GM21825 (cell line): ENCODE measurements at regions not wholly inside any gene's neighbourhood (a gene's known extent, or its start where the extent isn't known, plus 50 kb on each side); places are given as distances from the start of the nearest gene placed in this dataset.

Experiments used
- ATAC-seq: cut with Tn5 transposase; IDR thresholded peaks from one replicate; pipeline ENCODE4 v1.9.1; 2021; ENCODE audit warnings: mild to moderate bottlenecking, moderate library complexity; ENCODE audit not compliant: unreplicated experiment

DNA sequence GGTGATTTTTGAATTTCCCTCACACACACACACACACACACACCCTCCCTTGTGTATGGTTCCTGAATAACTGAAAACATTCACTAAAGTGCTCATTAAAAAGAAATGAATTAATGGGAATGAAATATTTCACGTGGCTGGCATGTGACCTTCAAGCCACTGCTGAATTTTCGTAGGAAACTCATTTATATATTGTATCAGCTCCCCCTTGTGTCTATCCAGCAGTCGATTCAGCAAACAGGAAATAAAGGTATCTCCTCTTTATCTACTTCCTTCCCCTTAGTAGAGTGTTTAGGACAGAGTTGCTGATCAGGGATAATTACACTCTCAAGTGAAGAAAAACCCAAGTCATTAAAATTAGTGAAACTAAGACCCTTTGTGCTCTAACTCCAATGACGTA lies 912.6 kb upstream of the LCORL start:
- ATAC-seq: no peak

DNA sequence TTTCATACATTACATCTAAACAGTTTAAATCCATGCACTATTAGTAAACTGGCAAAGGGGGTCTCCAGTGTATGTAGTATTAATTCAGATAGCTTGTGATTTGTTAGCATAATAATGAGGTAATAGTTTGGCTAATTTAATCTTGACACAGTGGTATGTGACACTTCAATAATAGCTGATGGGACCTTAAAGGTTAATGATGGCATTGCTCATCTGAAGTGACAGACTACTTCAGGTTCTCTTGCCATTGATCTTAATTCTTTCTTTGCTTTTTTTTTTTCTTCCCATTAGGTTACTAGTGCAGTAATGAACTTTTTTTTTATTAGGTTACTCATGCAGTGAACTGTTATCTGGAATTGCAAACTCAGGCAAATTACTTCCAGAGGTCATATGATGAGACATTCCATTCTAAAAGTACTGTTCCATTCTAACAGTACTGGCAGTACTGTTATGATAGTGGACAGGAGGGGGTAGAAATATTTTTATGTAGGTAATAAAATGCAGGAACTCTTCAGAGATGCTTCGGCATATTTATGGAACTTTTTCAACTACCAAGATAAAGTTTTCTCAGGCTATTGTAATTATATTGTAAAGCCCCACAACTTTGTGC lies 911.3 kb upstream of the LCORL start:
- ATAC-seq: no peak

DNA sequence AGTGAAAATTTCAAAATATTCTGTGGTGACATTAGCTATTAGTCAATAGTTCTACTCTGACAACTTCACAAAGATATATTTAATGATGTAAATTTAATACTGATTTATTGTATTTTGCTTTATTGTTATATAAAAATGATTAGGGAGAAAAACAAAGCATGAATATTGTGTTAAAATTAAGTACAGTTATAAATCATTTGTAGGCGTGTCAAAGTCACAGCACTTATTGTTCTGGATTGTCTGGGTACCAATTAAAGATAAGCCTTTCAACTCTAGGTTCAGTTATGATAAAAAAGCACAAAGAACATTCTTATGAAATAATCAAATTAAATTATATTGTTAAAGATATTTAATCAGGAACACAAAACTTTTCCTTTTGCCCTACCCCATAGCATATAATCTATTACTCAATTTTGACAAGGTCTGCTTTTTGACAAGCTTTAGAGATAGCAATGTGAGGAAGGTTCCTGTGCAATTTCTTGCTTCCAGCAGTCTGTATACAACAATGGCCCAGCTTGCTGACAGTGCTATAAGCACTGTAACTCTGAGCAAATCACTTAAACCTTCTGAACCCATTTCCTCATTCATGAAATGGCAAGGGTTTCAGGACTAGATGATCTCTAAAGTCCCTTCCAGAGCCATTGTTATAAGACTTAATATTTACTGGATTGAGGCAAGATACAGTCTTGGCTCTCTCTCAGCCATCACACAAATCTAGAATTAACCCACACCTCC lies 910.3 kb upstream of the LCORL start:
- no peak for ATAC-seq

DNA sequence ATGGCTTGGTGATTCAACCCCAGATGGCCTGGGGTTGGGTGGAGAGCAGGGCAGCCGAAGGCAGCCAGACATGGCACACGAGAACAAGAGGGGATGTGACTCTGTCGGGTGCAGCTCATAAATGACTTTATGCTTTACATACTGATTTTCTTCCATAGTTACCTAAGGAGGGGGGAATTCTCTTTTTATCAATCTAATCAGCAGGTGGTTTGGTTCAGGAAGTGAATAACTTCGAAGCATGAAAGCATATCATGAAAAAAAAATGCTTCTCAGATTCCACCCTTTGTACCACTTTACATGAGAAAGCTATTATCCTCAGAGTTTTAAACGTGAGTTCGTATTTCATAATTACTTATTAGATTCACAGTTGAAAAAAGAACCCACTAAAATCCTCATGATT lies 908.9 kb upstream of the LCORL start:
- no peak for ATAC-seq

DNA sequence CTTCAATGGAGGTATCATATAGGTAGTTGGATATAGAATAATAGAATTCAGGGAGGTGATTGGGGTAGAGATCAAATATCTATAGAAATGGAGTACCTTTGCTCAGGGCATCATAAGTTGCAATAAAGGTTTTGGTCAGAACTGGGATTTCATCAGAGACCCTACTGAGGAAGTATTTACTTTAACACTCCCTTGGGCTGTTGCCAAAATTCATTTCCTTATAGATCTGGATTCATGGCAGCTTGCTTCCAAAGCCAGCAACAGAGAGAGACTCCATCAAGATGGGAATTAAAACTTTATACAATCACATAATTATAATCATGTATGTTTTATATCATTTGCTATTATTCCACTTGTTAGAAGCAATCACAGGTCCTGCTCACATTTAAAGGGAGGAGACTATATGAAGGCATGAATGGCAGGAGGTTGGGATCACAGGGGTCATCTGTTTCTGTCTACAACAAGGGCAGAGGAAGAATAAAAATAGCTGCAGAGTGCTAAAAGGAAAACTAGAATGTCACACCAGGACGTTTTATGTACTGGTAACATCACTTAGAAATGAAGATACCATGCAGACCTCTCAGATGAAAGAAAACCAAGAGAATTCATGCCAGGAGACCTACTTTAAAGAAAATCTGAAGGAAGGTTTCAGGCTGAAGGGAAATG lies 902.1 kb upstream of the LCORL start:
- no peak for ATAC-seq

DNA sequence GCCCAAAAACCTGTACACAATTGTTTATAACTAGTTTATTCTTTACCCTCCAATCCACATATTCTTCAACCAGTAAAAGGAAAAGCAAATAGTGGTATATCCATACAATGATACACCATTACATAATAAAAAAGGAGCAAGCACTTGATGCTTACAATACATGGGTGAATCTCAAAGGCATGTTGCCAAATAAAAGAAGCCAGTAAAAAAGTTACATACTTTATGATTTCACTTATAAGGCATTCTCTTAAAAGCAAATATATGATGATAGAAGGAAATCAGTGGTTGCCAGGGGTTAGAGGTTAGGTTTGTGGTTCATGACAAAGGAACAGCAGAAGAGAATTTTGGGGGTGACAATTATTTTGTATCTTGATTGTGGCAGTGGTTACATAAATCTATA lies 896.1 kb upstream of the LCORL start:
- ATAC-seq: no peak

DNA sequence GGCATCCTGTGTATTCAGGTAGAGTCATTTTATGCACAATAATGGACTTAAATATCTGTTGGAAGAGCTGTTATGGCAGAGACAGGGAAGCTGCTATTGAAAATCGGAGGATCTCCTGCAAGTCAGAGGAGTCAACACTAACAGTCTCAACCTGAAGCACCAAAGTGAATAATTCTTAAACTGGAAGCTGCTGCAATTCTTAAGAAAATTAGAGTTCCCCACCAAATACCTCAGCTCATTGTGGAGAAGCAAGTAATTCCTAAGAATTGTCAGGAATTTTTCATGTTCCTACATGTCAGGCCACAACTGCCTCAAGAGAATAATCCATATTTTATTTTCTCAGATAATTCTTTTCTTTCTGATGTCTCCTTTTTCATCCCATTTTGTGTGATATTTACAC lies 892.6 kb upstream of the LCORL start:
- ATAC-seq: no peak

DNA sequence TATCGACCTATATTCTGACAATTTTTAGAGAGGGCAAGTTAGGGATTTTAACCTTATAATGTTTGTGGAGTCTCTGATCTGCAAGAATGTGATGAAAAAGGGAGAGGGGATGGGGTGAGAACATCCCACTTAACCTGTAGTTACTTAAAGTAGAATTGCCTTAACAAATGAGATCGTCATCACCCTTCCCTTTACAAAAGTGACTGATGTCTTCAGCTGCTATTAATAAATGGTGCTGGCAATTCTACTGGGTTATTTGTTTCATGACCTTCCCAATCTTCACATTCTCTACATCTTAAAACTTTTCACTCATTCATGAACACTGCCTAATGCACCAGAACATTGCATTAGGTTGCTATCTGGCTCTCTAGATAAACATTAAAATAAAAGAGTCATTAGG lies 873.4 kb upstream of the LCORL start:
- ATAC-seq: no peak

DNA sequence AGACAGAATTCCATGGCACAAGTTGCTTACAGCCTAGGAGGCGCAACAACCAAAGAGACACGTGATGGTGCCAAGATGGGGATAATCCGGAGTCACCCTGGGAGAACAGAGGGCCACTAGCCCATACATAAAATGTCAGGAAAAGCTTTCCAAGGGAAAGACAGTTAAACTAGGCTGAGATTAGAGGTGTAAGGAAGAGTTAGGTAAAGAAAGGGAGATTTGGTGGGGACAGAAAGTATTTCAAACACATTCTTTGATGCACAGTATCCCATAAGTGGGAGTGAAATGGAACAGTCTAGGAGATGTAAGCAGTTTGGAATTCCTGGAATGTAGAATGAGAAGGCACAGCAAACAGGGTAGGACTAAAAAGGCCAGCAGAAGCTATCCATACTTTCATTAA lies 860.9 kb upstream of the LCORL start:
- ATAC-seq: no peak

DNA sequence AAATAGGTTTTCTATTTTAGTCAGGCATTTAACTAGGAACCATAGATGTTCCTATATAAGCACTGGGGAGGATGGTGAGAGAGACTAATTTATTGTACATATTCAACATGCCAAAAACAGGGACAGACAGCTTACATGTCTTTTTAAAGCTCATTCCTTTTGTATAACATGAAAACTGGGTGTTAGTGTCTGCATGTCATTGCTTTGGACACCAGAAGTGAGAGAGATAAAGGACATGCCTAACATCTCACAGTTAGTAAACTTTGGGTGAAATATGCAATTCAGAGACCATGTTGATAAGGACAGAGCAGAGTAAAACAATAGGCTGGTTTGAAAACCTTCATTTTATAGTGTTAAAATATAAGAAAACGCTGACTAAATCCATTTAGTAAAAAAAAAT lies 860.0 kb upstream of the LCORL start:
- no peak for ATAC-seq

DNA sequence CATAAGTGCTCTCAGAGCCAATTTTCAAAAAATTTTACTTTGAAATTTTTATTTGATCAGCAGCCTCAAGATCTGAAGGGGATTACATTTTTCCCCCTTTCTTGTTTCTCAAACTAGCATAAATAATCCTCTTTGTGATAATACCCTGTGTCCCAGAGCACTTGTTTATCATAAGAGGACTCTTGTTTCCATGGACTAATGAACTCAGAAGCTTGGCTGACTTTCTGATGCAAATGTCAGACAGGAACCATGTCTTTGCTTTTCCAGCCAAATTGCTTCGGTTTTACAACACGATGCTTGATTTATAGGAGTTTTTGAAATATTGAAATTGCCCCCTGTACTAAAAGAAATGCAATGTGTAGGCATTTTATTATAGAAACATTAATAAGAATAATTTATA lies 859.3 kb upstream of the LCORL start:
- ATAC-seq: no peak

DNA sequence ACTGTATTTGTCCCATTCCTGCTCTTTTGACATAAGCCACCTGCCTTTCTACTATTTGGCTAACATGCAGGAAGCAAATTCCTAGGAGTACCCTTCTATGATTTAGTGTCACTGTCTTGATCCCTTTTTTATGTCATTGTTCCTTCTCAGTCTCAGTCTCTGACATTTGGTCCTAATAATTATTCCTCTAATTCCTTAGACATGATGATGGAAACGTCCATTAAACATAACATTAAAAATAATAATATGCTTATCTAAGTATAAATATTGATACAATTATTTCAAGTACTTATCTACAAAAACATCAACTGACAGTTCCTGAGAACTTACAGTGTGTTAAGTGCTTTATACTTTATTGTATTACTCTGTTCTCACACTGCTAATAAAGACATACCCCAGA lies 857.0 kb upstream of the LCORL start:
- no peak for ATAC-seq

DNA sequence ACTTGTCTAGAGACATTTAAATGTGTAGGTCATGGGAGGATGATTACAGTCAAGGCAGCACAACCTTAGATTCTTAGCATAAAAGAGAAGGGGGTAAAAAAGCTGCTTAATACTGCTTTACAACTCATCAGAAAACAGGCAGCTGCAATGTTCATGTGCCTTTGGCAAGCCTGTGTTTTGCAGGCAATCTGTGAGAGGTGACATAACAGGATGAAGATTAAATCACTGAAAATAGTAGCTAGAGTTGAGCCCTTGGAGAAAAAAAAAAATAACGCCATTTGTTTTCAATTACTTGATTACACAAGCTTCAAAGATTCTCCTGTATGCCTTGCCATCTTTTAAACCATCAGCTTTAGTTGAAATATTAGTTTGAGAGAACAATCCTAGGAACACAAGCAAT lies 847.6 kb upstream of the LCORL start:
- no peak for ATAC-seq

DNA sequence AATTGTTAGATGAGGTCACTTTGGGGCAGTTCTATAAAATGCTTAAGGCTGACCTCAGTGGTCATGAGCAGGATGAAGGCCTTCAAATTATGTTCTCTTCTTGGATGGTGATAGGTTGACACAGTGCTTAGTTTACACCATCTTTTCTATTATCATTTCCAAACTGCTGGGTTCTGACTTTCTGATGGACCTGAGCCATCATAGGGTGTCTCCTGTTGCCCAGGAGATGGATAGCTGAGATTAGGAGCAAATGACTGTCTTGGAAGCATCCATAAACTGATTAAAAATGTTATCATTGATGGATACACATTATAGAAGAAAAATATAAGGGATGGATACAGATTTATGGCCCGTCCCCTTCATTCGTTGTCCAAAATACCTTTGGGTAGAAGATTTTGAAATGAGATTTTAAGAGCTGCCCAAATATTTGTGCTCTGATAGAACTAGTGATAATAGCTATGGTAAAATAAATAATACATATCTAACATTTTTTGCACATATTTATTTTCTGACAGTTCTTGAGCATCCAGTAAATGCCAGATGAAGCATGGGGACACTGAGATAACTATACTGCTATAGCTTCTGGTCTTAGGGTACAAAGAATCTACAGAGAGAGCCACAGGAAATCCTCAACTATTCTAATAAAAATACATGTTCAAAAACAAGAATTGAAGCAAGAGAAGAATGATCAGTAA lies 839.4 kb upstream of the LCORL start:
- no peak for ATAC-seq

DNA sequence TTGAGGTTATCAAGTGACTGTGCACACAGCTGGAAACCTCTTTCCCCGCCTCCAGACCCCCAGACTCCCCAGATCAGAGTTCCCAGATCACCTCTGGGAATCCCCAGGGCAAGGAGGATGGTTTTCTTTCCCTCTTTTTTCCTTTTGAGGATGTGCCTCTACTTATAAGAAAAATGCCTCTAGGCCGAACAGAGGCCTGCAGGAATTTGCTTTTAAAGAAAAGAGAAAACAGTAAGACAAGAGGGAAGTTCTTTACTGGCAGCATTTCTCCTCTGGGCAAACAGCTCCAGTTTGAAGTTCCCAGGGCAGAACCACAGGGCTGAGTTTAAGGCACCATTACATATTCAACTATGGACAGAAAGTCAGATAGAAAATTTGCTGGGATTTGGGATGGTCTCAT lies 837.9 kb upstream of the LCORL start:
- ATAC-seq: no peak

DNA sequence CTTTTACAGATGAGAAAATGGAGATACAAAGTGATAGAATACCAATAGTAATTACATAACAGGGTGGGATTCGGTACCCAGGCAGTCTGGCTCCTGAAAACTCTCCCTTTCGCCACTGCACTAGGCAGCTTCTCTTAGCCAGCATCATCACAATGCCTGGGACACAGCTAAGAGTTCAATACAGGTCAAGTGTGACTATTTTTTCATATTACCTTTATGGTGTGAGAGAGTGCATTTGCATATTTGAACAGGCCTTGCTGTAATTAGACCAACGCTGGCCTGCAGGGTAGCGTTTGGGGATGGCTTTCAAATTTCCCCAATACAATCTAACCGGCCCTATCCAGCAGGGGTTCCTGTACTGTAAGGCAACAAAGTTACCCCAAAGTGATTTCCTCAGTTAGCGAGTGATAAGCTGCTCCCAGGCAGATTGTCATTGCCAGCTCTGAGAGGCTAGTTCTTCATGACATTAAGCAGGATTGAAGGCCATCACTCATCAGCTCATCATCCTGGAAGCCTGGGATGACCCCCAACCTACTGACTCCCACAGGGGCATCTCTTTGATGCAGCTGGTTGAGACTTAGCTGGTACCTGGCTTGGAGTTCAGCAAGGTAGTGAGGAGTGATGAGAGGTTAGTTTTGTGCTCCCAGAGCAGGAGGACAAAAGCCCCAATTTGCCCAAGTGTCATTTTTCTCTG lies 836.8 kb upstream of the LCORL start:
- no peak for ATAC-seq

DNA sequence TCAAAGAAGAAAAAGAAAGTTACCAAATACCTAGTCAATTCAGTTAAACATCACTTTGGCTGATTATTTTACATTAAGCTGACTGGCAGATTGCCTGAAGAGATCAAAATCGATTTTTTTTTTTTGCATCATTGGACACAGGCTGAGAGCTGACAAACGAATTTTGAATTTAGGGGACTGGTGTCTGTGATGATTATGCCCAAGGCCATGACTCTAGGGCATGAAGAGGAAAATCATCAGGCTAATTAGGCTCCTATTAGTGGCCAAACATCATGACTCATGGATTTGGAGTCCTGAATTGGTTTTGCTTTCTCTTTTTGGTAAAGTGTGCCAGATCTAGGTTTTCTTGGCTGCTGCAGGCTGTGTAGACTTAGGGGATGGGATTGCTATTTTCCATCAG lies 829.3 kb upstream of the LCORL start:
- ATAC-seq: no peak

DNA sequence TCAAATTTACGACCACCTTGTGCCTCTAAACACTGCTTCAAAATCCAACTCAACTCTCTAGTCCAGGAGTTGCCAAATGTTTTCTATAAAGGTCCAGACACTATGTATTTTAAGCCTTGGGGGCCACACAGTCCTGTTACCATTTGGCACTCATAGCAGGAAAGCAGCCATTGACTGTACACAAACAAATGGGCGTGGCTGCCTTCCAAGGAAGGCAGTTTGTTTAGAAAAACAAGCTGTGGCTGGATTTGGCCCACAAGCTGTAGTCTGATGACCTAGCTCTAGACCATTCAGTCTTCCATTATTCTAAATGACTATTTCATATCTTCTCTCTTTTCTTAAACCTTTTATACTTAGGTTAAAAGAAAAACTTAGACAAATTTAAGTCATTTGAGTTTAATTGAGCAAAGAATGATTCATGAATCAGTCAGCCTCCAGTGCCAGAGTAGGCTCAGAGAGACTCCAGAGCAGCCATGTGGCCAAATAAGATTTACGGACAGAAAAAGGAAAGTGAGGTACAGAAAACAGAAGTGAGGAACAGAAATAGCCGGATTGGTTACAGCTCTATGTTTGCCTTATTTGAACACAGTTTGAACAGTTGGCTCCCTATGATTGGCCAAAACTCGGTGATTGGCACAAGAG lies 825.8 kb upstream of the LCORL start:
- no peak for ATAC-seq

DNA sequence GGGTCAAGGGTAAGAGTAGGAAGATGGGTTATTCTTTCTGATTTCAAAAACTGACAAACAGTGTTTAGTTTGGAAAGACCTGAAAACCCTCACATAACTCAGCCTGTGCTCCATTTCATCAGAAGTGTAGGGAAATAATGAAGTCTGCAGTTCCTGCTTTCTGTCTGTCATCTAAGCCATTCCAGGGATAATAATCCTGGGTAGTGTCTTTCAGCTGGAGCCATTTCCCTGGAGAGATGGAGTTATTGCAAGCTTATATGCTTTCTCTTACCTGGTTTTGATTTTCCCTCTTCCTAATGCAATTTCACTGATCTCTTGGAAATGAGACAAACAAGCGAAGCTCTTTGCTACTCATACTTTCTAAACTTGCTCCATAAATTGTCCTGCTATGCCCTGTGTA lies 824.8 kb upstream of the LCORL start:
- no peak for ATAC-seq

DNA sequence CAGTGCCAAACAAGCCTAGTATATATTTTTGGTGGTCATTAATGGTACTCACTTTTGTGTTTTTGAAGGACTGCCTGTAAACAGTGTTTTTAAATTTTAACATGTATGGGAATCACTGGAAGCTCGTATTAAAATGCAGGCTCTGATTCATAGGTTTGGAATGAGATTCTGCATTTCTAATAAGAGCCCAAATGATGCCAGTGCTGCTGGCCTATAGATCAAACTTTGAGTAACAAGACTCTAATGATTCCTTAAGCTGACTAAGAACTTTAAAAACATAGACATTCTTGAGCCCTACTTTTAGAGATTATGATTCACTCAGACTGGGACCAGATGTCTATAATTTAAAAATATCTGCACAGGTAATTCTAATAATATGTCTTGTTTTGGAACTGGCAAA lies 823.2 kb upstream of the LCORL start:
- no peak for ATAC-seq

DNA sequence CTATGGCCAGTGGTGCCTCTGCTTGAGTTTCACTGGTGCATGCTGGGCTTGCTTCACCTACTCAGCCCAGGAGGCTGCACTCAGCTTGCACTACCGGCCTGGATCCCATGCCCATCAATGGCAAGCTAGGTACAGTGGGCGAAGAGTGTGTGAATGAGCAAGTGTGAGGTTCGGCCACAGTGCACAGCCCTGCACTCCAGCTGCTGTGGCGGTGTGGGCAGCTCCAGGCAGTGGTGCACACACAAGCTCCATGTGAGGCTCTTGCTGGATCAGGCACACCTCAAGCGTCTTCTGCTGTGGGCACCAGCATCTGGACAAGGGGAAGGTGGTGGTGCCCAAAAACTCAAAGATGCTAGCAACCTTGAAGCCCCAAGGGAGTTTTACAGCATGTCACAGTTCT lies 820.9 kb upstream of the LCORL start:
- no peak for ATAC-seq
